Naive thymus-derived CD4-positive, alpha-beta T cell (primary cell): ENCODE measurements at regions not wholly inside any gene's neighbourhood (a gene's known extent, or its start where the extent isn't known, plus 50 kb on each side); places are given as distances from the start of the nearest gene placed in this dataset.

Experiments used
- ATAC-seq: fragments of 150-1000 bp; cut with Tn5 transposase; 2 replicates; pipeline ENCODE4 v1.10.0; 2021; ENCODE audit warnings: mild to moderate bottlenecking, moderate library complexity
- CTCF ChIA-PET: fragments of 350-600 bp; sonication (Branson Sonifier 250); formaldehyde crosslinking; loops from one replicate; lab custom pipeline; 2021; ENCODE audit warnings: antibody characterized with exemption; lab: Charles Lee
- POLR2A ChIA-PET: fragments of 350-600 bp; sonication (Branson Sonifier 250); formaldehyde crosslinking; loops from one replicate; lab custom pipeline; 2021; ENCODE audit warnings: antibody characterized with exemption, inconsistent platforms; lab: Charles Lee
- DNase-seq, 9 donors: peaks; one replicate each; pipeline versions ENCODE4 v3.0.0 to v3.0.0-alpha.2; 2020 to 2022; ENCODE audit warnings: mixed read lengths in 1 of 9
- H3K27ac ChIP-seq: one replicate; pipeline ENCODE4 v1.7.0; 2013; ENCODE audit warnings: mild to moderate bottlenecking, low read depth, low read length, moderate library complexity
- H3K27me3 ChIP-seq, 2 donors: one replicate each; pipeline ENCODE4 v1.7.0; 2013; ENCODE audit warnings: low read length in 2 of 2, mild to moderate bottlenecking in 2 of 2, moderate library complexity in 2 of 2; ENCODE audit not compliant: control insufficient read depth in 2 of 2, insufficient read depth in 2 of 2
- H3K36me3 ChIP-seq, 3 experiments: 1 replicate in 2 of 3; 2 replicates in 1 of 3; pipeline ENCODE4 v1.7.0; 2013; ENCODE audit warnings: low read length in 3 of 3, mild to moderate bottlenecking in 3 of 3, moderate library complexity in 1 of 3; ENCODE audit not compliant: insufficient read depth in 3 of 3, control insufficient read depth in 2 of 3
- H3K4me1 ChIP-seq, 2 donors: one replicate each; pipeline ENCODE4 v1.7.0; 2013; ENCODE audit warnings: low read length in 2 of 2, mild to moderate bottlenecking in 2 of 2, moderate library complexity in 1 of 2; ENCODE audit not compliant: control insufficient read depth in 2 of 2, insufficient read depth in 2 of 2
- H3K4me3 ChIP-seq: 2 replicates; pipeline ENCODE4 v1.7.0; 2013; ENCODE audit warnings: mild to moderate bottlenecking, low read length
- H3K9me3 ChIP-seq, 3 experiments: 1 replicate in 2 of 3; 2 replicates in 1 of 3; pipeline ENCODE4 v1.7.0; 2013; ENCODE audit warnings: low read length in 3 of 3; ENCODE audit not compliant: control insufficient read depth in 2 of 3
- H3K27ac Mint-ChIP-seq, 9 donors: one replicate each; pipeline ENCODE4 v1.8.0; 2020 to 2022; ENCODE audit warnings: mixed read lengths in 9 of 9, mild to moderate bottlenecking in 8 of 9, moderate library complexity in 5 of 9, inconsistent platforms in 2 of 9
- H3K27me3 Mint-ChIP-seq, 5 donors: one replicate each; pipeline ENCODE4 v1.8.0; 2021 to 2022; ENCODE audit warnings: mixed read lengths in 5 of 5, mild to moderate bottlenecking in 1 of 5
- H3K36me3 Mint-ChIP-seq, 5 donors: one replicate each; pipeline ENCODE4 v1.8.0; 2020 to 2022; ENCODE audit warnings: mixed read lengths in 5 of 5, mild to moderate bottlenecking in 3 of 5, inconsistent platforms in 1 of 5
- H3K4me1 Mint-ChIP-seq, 7 donors: one replicate each; pipeline ENCODE4 v1.8.0; 2020 to 2022; ENCODE audit warnings: mixed read lengths in 7 of 7, mild to moderate bottlenecking in 3 of 7, inconsistent platforms in 1 of 7
- H3K4me3 Mint-ChIP-seq, 10 donors: one replicate each; pipeline ENCODE4 v1.8.0; 2020 to 2022; ENCODE audit warnings: mild to moderate bottlenecking in 10 of 10, mixed read lengths in 10 of 10, moderate library complexity in 6 of 10, inconsistent platforms in 2 of 10
- H3K9me3 Mint-ChIP-seq, 11 donors: one replicate each; pipeline ENCODE4 v1.8.0; 2020 to 2022; ENCODE audit warnings: mixed read lengths in 11 of 11, mild to moderate bottlenecking in 4 of 11, inconsistent platforms in 1 of 11, moderate library complexity in 1 of 11
- intact Hi-C, 2 donors: fragments of 100-400 bp; cut with micrococcal nuclease; formaldehyde crosslinking; loops; one replicate each; pipeline ENCODE4 v1.15.1; 2023

GRCh38 chr10:14431868-14432267 is 101.1 kb upstream of the FRMD4A start:
- CTCF ChIA-PET, result no interaction called here
- Histone ChIP-seq H3K9me3 (no peaks in the 10 kb centered on the region), H3K27ac (no peak overlapping the region), H3K36me3 (no peaks in the 10 kb centered on the region), H3K4me3 (no peak overlapping the region), H3K27me3 (no peaks in the 10 kb centered on the region), H3K4me1 (no peaks in the 10 kb centered on the region)
- Mint-ChIP-seq H3K36me3 (no peaks in the 10 kb centered on the region), H3K27me3 (peaks cover 5 to 25% (median 11%) of the 10 kb centered on the region in 5 donors), H3K9me3 (peaks cover 0 to 1% (median 0%) of the 10 kb centered on the region in 11 donors), H3K4me1 (no peaks in the 10 kb centered on the region), H3K4me3 (no peak overlapping the region), H3K27ac (no peak overlapping the region)
- POLR2A ChIA-PET, result no interaction called here
- DNase-seq, result no peak
- intact Hi-C loops, result no loop called here
- ATAC-seq, result no peak

GRCh38 chr10:14429043-14429700 is 98.4 kb upstream of the FRMD4A start:
- Histone ChIP-seq H3K27me3 (no peaks in the 10 kb centered on the region), H3K27ac (no peak overlapping the region), H3K9me3 (no peaks in the 10 kb centered on the region), H3K4me1 (no peaks in the 10 kb centered on the region), H3K36me3 (no peaks in the 10 kb centered on the region), H3K4me3 (no peak overlapping the region)
- Mint-ChIP-seq H3K9me3 (peaks cover 0 to 9% (median 0%) of the 10 kb centered on the region in 11 donors), H3K4me1 (no peaks in the 10 kb centered on the region), H3K27ac (no peak overlapping the region), H3K27me3 (peaks cover 8 to 19% (median 14%) of the 10 kb centered on the region in 5 donors), H3K4me3 (no peak overlapping the region), H3K36me3 (no peaks in the 10 kb centered on the region)
- no peak for DNase-seq
- no peak for ATAC-seq
- intact Hi-C loops, result no loop called here
- POLR2A ChIA-PET, result interaction anchor here (0.6 kb wide), 1 partner anchor 408 kb away, joined by 3 read pairs; no protein-coding TSS in a partner anchor
- CTCF ChIA-PET, result interaction anchor here (0.6 kb wide), 1 partner anchor 696 kb away, joined by 4 read pairs; no protein-coding TSS in a partner anchor

GRCh38 chr10:14425034-14425433 is 94.3 kb upstream of the FRMD4A start:
- H3K4me3 ChIP-seq, result no peak overlapping the region
- no peak overlapping the region for H3K27ac ChIP-seq
- H3K36me3 ChIP-seq, result no peaks in the 10 kb centered on the region
- peaks cover 0 to 9% (median 0%) of the 10 kb centered on the region in 11 donors for H3K9me3 Mint-ChIP-seq
- CTCF ChIA-PET, result interaction anchor here (0.6 kb wide), 1 partner anchor 235 kb away, joined by 3 read pairs; no protein-coding TSS in a partner anchor
- no peaks in the 10 kb centered on the region for H3K27me3 ChIP-seq
- H3K4me1 ChIP-seq, result no peaks in the 10 kb centered on the region
- H3K36me3 Mint-ChIP-seq, result no peaks in the 10 kb centered on the region
- H3K9me3 ChIP-seq, result no peaks in the 10 kb centered on the region
- H3K27ac Mint-ChIP-seq, result no peak overlapping the region
- H3K4me1 Mint-ChIP-seq, result no peaks in the 10 kb centered on the region
- DNase-seq, result no peak
- no peak for ATAC-seq
- H3K27me3 Mint-ChIP-seq, result peaks cover 11 to 26% (median 17%) of the 10 kb centered on the region in 5 donors
- H3K4me3 Mint-ChIP-seq, result no peak overlapping the region
- POLR2A ChIA-PET, result no interaction called here
- intact Hi-C loops, result no loop called here

GRCh38 chr10:14423111-14423744 is 92.5 kb upstream of the FRMD4A start:
- Histone ChIP-seq H3K4me1 (no peaks in the 10 kb centered on the region), H3K27me3 (no peaks in the 10 kb centered on the region), H3K27ac (no peak overlapping the region), H3K4me3 (no peak overlapping the region), H3K9me3 (no peaks in the 10 kb centered on the region), H3K36me3 (no peaks in the 10 kb centered on the region)
- POLR2A ChIA-PET, result no interaction called here
- intact Hi-C loops, result no loop called here
- H3K9me3 Mint-ChIP-seq, result peaks cover 0 to 9% (median 0%) of the 10 kb centered on the region in 11 donors
- no peak overlapping the region for H3K4me3 Mint-ChIP-seq
- ATAC-seq (no peak), DNase-seq (no peak)
- no peaks in the 10 kb centered on the region for H3K4me1 Mint-ChIP-seq
- H3K27me3 Mint-ChIP-seq, result peaks cover 6 to 19% (median 13%) of the 10 kb centered on the region in 5 donors
- H3K27ac Mint-ChIP-seq, result no peak overlapping the region
- CTCF ChIA-PET, result no interaction called here
- H3K36me3 Mint-ChIP-seq, result no peaks in the 10 kb centered on the region

- Histone ChIP-seq H3K36me3 (no peaks in the 10 kb centered on the region), H3K9me3 (no peaks in the 10 kb centered on the region), H3K27ac (no peak overlapping the region), H3K4me1 (no peaks in the 10 kb centered on the region), H3K4me3 (no peak overlapping the region), H3K27me3 (no peaks in the 10 kb centered on the region)
- DNase-seq (no peak), ATAC-seq (no peak)
- Mint-ChIP-seq H3K27me3 (peaks cover 6 to 18% (median 15%) of the 10 kb centered on the region in 5 donors), H3K4me1 (peaks cover 0 to 2% (median 0%) of the 10 kb centered on the region in 7 donors), H3K9me3 (peaks cover 0 to 9% (median 0%) of the 10 kb centered on the region in 11 donors), H3K27ac (no peak overlapping the region), H3K4me3 (no peak overlapping the region), H3K36me3 (no peaks in the 10 kb centered on the region)
- CTCF ChIA-PET, result no interaction called here
- POLR2A ChIA-PET, result no interaction called here
- intact Hi-C loops, result no loop called here
Observed at GRCh38 chr10:14422431-14422830, 91.7 kb upstream of the FRMD4A start.

GRCh38 chr10:14421941-14422340 is 91.2 kb upstream of the FRMD4A start:
- H3K9me3 Mint-ChIP-seq, result peaks cover 0 to 9% (median 0%) of the 10 kb centered on the region in 11 donors
- POLR2A ChIA-PET, result no interaction called here
- no peak overlapping the region for H3K27ac ChIP-seq
- H3K4me3 ChIP-seq, result no peak overlapping the region
- H3K4me3 Mint-ChIP-seq, result no peak overlapping the region
- peaks cover 0 to 7% (median 0%) of the 10 kb centered on the region in 7 donors for H3K4me1 Mint-ChIP-seq
- H3K27ac Mint-ChIP-seq, result no peak overlapping the region
- no peaks in the 10 kb centered on the region for H3K36me3 ChIP-seq
- H3K27me3 Mint-ChIP-seq, result peaks cover 5 to 22% (median 15%) of the 10 kb centered on the region in 5 donors
- H3K4me1 ChIP-seq, result no peaks in the 10 kb centered on the region
- CTCF ChIA-PET, result no interaction called here
- H3K36me3 Mint-ChIP-seq, result no peaks in the 10 kb centered on the region
- ATAC-seq (no peak), DNase-seq (no peak)
- H3K27me3 ChIP-seq, result no peaks in the 10 kb centered on the region
- no peaks in the 10 kb centered on the region for H3K9me3 ChIP-seq
- intact Hi-C loops, result no loop called here
